ENCODE measurements at regions not wholly inside any gene's neighbourhood (a gene's known extent, or its start where the extent isn't known, plus 50 kb on each side); places are given as distances from the start of the nearest gene placed in this dataset.

- Histone ChIP-seq H3K4me3 (no peak overlapping the region), H3K27me3 (no peaks in the 10 kb centered on the region), H3K9me3 (no peaks in the 10 kb centered on the region), H3K27ac (no peak overlapping the region), H3K4me1 (no peaks in the 10 kb centered on the region), H3K36me3 (no peaks in the 10 kb centered on the region)
- intact Hi-C loops (cut with DNase I) = no loop called here
- DNase-seq (ENCODE audit: low spot score in 2 of 2) = no peak
- TF ChIP-seq CTCF (IDR thresholded peaks at IDR 0.05) = no peak
Observed at GRCh38 chr5:98989727-98990126, 60.9 kb upstream of the CHD1 start.

- intact Hi-C loops (cut with DNase I) = no loop called here
- H3K36me3 ChIP-seq = no peaks in the 10 kb centered on the region
- no peak for DNase-seq (ENCODE audit: low spot score in 2 of 2)
- no peaks in the 10 kb centered on the region for H3K27me3 ChIP-seq
- no peaks in the 10 kb centered on the region for H3K9me3 ChIP-seq
- H3K4me3 ChIP-seq = no peak overlapping the region
- H3K4me1 ChIP-seq = no peaks in the 10 kb centered on the region
- no peak for TF ChIP-seq CTCF (IDR thresholded peaks at IDR 0.05)
- no peak overlapping the region for H3K27ac ChIP-seq
Observed at GRCh38 chr5:98986587-98986986, 57.8 kb upstream of the CHD1 start.

- no peak for DNase-seq (ENCODE audit: low spot score in 2 of 2)
- intact Hi-C loops (cut with DNase I) = no loop called here
- Histone ChIP-seq H3K27me3 (no peaks in the 10 kb centered on the region), H3K4me3 (no peak overlapping the region), H3K9me3 (no peaks in the 10 kb centered on the region), H3K27ac (no peak overlapping the region), H3K4me1 (no peaks in the 10 kb centered on the region), H3K36me3 (no peaks in the 10 kb centered on the region)
- no peak for TF ChIP-seq CTCF (IDR thresholded peaks at IDR 0.05)
Observed at GRCh38 chr5:98982880-98983279, 54.1 kb upstream of the CHD1 start.

Measured in ascending aorta (tissue), 2 donors.